T47D (cell line): ENCODE measurements at regions not wholly inside any gene's neighbourhood (a gene's known extent, or its start where the extent isn't known, plus 50 kb on each side); places are given as distances from the start of the nearest gene placed in this dataset.
"Not testable (repeated sequence)": the region's sequence is repeated elsewhere in the genome, so short reads cannot be mapped to it uniquely, and the experiment has no call there.

Experiments used
- DNase-seq, 2 experiments: peaks; one replicate each; pipeline versions ENCODE4 v3.0.0 to v3.0.0-alpha.2; 2011 to 2012; ENCODE audit warnings: low read depth in 1 of 2, low spot score in 1 of 2
- JUND ChIP-seq: IDR thresholded peaks from 2 replicates; pipeline ENCODE4 v1.6.1; 2012; ENCODE audit warnings: low read depth
- in situ Hi-C: cut with HindIII; loops from 2 replicates; pipeline ENCODE4 v1.10.0; 2016; ENCODE audit warnings: low sequenced_read_pairs, low pct_unique_long_range_greater_than_20kb

- in situ Hi-C loops: no loop called here
- no peak for TF ChIP-seq JUND
Measured at GRCh38 chr13:54660277-54660676, 1631.7 kb downstream of the OLFM4 start.

GRCh38 chr13:54676526-54677113 is 1648.0 kb downstream of the OLFM4 start:
- in situ Hi-C loops: no loop called here
- DNase-seq: no peak
- no peak for TF ChIP-seq JUND

More at GRCh38 chr13:54660277-54660676, 1631.7 kb downstream of the OLFM4 start:
- DNase-seq: no peak

- DNase-seq: no peak
- in situ Hi-C loops: no loop called here
- no peak for TF ChIP-seq JUND
Measured at GRCh38 chr13:54682184-54682583, 1653.6 kb downstream of the OLFM4 start.

GRCh38 chr13:54687173-54687572 is 1658.6 kb downstream of the OLFM4 start:
- no peak for DNase-seq
- no peak for TF ChIP-seq JUND
- in situ Hi-C loops: no loop called here

GRCh38 chr13:54699831-54700230 is 1671.2 kb downstream of the OLFM4 start:
- TF ChIP-seq JUND: no peak
- in situ Hi-C loops: no loop called here
- no peak for DNase-seq

- no peak for TF ChIP-seq JUND
- DNase-seq: no peak
- in situ Hi-C loops: no loop called here
Measured at GRCh38 chr13:54705738-54706137, 1677.1 kb downstream of the OLFM4 start.

- TF ChIP-seq JUND: no peak
- peak in 1 of 2 experiments; percentile 42 for DNase-seq
- in situ Hi-C loops: no loop called here
Measured at GRCh38 chr13:54706336-54706735, 1677.7 kb downstream of the OLFM4 start.

GRCh38 chr13:54709546-54709945 is 1680.9 kb downstream of the OLFM4 start:
- DNase-seq: no peak
- in situ Hi-C loops: no loop called here
- TF ChIP-seq JUND: no peak

GRCh38 chr13:54733639-54734038 is 1705.0 kb downstream of the OLFM4 start:
- in situ Hi-C loops: no loop called here
- no peak for TF ChIP-seq JUND
- DNase-seq: peak; percentile 17 to 66

GRCh38 chr13:54737211-54737610 is 1708.6 kb downstream of the OLFM4 start:
- in situ Hi-C loops, DNase-seq: not testable (repeated sequence)

- in situ Hi-C loops: no loop called here
- DNase-seq: peak in 1 of 2 experiments; percentile 73
- peak; percentile 39; the same call in 1 of the 2 replicates for TF ChIP-seq JUND
Measured at GRCh38 chr13:54742984-54743383, 1714.4 kb downstream of the OLFM4 start.

GRCh38 chr13:54744747-54745146 is 1716.1 kb downstream of the OLFM4 start:
- DNase-seq: no peak
- in situ Hi-C loops: no loop called here

GRCh38 chr13:54750521-54750920 is 1721.9 kb downstream of the OLFM4 start:
- in situ Hi-C loops: no loop called here
- no peak for TF ChIP-seq JUND
- DNase-seq: no peak

More at GRCh38 chr13:54744747-54745146, 1716.1 kb downstream of the OLFM4 start:
- no peak for TF ChIP-seq JUND

GRCh38 chr13:54758795-54759194 is 1730.2 kb downstream of the OLFM4 start:
- in situ Hi-C loops: no loop called here
- no peak for DNase-seq
- no peak for TF ChIP-seq JUND
